Activated T-cell treated with anti-CD3 and anti-CD28 coated beads for 4 hours (primary cell): ENCODE measurements at regions not wholly inside any gene's neighbourhood (a gene's known extent, or its start where the extent isn't known, plus 50 kb on each side); places are given as distances from the start of the nearest gene placed in this dataset.

Source experiments
- DNase-seq: peaks from one replicate; pipeline ENCODE4 v3.0.0-alpha.2; 2020

GRCh38 chr5:34511481-34511880 is 144.6 kb upstream of the RAI14 start:
- no peak for DNase-seq

GRCh38 chr5:34511915-34512314 is 144.2 kb upstream of the RAI14 start:
- no peak for DNase-seq

DNA sequence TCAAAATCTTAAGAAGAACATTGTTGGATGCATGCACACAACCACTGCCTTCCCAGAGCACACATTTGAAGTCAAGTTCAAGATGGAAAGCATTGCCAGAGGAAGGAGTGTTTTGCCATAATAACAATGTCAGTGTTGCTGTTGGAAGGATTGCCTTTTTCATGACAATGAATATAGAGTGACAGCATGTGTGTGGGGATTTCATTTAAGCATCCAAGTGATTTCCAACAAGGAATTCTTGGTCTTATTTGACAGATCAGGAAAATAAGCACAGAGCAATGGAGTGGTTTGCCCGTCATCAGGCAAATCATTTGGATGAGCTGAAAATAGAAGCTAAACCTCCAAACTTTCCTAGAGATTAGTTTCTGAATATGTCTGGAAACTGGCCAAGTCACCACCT is 140.0 kb upstream of the RAI14 start:
- DNase-seq, result no peak

DNA sequence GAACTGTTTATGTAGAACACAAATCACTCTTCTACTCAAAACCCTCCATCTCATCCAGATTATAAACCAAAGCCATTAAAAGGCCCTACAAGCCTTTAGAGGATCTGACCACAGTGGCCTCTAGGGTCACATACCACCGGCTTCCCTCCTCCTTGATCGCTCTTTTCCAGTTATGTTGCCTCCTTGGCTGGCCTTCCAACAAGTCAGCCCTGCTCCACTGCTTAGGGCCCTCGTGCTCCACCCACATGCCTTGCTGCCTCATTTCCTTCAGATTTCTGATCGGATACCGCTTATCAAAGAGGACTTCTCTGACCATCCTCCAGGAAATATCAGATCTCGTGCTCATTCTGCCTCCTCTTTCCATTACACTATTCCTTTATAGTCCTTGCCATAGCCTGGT is 139.4 kb upstream of the RAI14 start:
- no peak for DNase-seq

- DNase-seq, result no peak
These were observed 138.9 kb upstream of the RAI14 start for GRCh38 chr5:34517249-34517648.

- no peak for DNase-seq
These were observed 136.5 kb upstream of the RAI14 start for GRCh38 chr5:34519489-34520220.

GRCh38 chr5:34521628-34522290 is 134.4 kb upstream of the RAI14 start:
- DNase-seq, result no peak

- peak; percentile 49 for DNase-seq
These were observed 133.3 kb upstream of the RAI14 start for GRCh38 chr5:34522599-34523386.

GRCh38 chr5:34523387-34523726 is 132.8 kb upstream of the RAI14 start:
- DNase-seq, result no peak

- no peak for DNase-seq
These were observed 132.0 kb upstream of the RAI14 start for GRCh38 chr5:34524123-34524522.

GRCh38 chr5:34525761-34526160 is 130.4 kb upstream of the RAI14 start:
- DNase-seq, result no peak

DNA sequence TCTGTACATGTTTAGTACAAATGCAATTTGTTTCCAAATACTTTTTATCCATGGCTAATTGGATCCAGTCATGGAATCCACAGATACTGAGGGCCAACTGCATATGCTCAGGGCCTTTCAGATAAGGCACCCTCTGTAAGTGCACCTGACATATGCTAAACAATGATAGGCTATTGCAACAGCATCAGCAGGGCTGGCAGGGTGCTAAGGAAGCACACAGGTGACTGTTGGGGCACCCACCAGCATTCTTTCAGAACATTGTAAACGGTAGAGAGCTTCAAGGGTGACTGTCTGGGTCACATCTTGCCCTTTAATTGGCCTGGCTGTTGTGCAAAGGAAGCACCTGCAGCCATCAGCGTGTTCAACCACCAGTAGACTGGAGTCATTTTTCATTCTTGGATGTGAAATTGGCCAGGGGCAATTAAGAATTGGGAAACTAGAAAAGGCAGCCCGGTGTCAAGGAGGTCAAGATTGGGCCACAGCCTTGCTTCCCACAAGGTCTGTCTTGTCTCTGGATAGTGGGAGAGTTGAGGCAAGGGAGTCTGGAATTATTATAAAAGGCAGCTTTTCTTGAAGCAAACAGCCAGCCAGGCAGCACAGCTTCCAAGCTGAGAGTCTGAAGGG is 129.3 kb upstream of the RAI14 start:
- DNase-seq, result no peak

DNA sequence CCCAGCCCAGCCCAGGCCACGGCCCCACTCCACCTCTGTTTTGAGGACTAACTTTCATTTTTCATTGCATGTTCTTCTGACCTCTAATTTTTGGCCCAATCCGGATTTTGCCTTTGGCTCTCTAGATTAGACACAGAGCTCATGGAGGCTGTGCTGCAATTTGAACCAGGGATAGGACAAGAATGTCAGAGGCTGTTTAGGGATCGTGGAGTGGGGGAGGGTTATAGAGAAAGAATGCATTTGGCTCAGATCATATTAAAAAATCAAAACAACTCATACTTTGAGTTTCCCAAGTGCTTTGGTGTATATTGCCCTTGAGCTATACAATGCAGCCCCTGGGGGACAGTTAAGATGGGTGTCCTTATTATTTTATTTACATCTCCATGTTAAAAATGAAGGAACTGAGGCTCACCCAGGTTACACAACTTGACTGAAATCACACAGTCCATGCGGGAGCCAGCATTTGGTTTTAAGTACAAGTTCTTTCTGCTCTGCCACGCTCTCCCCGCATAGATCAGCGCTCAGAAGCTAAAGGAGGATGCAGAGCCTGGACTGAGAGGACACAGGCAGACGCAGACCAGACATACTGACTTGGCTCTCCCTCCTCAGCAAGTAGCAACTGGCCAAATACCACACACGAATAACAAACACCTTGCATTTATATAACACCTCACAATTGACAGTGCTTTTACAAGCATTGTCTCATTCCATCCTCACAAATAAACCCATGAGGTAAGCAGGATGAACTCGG is 126.4 kb upstream of the RAI14 start:
- DNase-seq, result no peak

- no peak for DNase-seq
These were observed 125.5 kb upstream of the RAI14 start for GRCh38 chr5:34530637-34531036.

DNA sequence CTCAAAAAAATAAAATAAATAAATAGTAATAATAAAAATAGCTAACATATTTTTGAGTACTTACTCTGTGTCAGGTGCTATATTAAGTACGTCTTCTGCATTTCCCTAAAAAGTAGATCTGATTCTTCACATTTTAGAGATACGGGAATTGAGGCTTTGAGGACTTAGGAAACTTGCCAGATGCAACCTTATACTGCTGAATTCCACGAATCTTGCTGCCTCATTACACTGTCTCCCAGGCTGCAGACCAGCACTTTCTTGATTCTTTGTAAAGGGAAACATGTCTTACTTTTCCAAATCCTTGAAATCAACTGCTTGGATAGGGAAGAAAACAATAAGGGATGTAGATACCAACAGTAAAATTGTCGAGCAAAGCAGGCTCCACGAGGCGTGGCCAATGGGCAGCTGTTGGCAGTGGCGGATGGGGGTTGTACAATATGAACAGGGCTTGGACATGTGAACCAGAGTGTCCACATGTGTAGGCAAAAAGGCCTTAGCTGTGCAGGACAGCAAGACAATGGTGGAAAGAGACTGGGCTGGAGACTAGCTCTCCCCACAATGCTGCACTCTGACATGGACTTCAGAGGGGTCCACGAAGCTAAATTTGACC is 124.3 kb upstream of the RAI14 start:
- DNase-seq, result no peak

GRCh38 chr5:34533582-34534522 is 122.3 kb upstream of the RAI14 start:
- DNase-seq, result no peak

- DNase-seq, result no peak
These were observed 121.5 kb upstream of the RAI14 start for GRCh38 chr5:34534523-34535103.

GRCh38 chr5:34535433-34535832 is 120.7 kb upstream of the RAI14 start:
- DNase-seq, result no peak

- DNase-seq, result no peak
These were observed 120.0 kb upstream of the RAI14 start for GRCh38 chr5:34535944-34536623.

- no peak for DNase-seq
These were observed 119.4 kb upstream of the RAI14 start for GRCh38 chr5:34536699-34537098.
